ENCODE measurements at regions not wholly inside any gene's neighbourhood (a gene's known extent, or its start where the extent isn't known, plus 50 kb on each side); places are given as distances from the start of the nearest gene placed in this dataset.
A peak's percentile ranks its signal among the peaks of the same experiment; 100 is the strongest.

DNA sequence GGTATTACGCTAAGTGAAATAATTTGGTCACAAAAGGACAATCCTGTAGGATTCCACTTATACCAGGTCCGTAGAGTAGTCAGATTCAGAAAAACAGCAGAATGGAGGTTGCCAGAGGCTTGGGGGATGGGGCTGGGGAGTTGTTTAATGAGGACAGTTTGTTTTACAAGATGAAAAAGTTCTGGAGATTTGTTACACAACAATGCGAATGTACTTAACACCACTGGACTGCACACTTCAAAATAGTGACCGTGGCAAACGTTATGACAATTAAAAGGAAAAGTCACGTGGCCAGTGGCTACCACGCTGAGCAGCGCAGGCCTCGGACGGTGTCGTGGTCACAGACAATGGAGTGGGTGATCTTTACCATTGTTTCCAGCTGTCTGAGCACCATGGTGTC is 338.1 kb downstream of the SEC14L1 start:
- Histone ChIP-seq H3K36me3 (peaks cover 11 to 25% (median 22%) of the 10 kb centered on the region in 4 donors), H3K27ac (replicated peaks in 1 of 4) (peak overlapping the region; percentile 89 to 94 (median 92)), H3K27me3 (no peaks in the 10 kb centered on the region), H3K4me1 (peaks cover 70 to 100% (median 99%) of the 10 kb centered on the region in 4 donors), H3K4me3 (no peak overlapping the region), H3K9me3 (no peaks in the 10 kb centered on the region)
- TF ChIP-seq, protein P1, sequence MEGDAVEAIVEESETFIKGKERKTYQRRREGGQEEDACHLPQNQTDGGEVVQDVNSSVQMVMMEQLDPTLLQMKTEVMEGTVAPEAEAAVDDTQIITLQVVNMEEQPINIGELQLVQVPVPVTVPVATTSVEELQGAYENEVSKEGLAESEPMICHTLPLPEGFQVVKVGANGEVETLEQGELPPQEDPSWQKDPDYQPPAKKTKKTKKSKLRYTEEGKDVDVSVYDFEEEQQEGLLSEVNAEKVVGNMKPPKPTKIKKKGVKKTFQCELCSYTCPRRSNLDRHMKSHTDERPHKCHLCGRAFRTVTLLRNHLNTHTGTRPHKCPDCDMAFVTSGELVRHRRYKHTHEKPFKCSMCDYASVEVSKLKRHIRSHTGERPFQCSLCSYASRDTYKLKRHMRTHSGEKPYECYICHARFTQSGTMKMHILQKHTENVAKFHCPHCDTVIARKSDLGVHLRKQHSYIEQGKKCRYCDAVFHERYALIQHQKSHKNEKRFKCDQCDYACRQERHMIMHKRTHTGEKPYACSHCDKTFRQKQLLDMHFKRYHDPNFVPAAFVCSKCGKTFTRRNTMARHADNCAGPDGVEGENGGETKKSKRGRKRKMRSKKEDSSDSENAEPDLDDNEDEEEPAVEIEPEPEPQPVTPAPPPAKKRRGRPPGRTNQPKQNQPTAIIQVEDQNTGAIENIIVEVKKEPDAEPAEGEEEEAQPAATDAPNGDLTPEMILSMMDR (IDR thresholded peaks at IDR 0.05), result no peak
- TF ChIP-seq EP300 (IDR thresholded peaks at IDR 0.05), result peak; percentile 40
- no peak for TF ChIP-seq POLR2A (IDR thresholded peaks at IDR 0.05; ENCODE audit: low read depth)
- TF ChIP-seq POLR2AphosphoS5 (IDR thresholded peaks at IDR 0.05), result peak; percentile 43 to 50
- 75% methylated on average over 11 of the region's 11 CpGs for WGBS
- no peak for DNase-seq (ENCODE audit: extremely low spot score)
- intact Hi-C loops (cut with DNase I), result no loop called here

DNA sequence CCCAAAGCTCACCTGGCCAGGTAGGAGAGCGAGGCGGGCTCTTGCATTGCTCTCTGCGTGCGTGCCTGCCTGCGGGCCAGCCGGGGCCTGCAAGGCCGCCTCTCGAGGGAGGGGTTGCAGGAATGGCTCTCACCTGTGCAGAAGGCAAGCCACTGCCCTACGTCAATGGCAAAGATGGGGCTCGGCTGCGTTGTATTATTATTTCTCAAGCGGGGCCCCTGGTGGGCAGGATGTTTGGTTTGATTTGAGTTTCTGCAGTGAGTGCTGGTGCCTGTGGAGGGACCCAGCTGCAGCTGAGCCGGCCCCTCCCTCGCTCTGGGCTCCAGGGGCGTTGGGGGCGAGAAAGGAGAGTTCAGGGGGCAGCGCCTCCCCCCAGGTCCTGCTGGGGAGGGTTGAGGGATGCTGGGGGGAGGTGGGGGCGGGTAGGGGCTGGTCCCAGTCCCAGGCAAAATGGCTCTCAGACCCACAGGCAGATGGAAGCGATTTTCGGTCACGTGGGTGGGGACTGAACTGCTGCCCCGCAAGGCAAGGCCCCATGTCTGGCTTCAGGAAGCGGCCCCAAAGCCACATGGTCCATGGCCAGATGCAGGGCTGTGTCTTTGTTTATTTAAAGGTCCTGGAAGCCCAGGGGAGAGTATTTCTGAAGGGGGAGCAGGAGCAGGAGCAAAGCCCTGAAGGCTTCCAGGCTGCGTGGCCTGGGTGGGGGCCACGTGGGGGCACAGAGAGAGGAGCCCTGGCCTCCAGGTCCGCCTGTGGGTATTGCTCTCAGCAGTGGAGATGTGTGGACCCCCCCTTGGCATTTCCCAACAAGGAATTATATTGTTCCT is 338.8 kb downstream of the SEC14L1 start:
- peak overlapping the region; percentile 89 to 94 (median 92) for H3K27ac ChIP-seq (replicated peaks in 1 of 4)
- 56% methylated on average over 14 of the region's 26 CpGs for WGBS
- intact Hi-C loops (cut with DNase I), result no loop called here

DNA sequence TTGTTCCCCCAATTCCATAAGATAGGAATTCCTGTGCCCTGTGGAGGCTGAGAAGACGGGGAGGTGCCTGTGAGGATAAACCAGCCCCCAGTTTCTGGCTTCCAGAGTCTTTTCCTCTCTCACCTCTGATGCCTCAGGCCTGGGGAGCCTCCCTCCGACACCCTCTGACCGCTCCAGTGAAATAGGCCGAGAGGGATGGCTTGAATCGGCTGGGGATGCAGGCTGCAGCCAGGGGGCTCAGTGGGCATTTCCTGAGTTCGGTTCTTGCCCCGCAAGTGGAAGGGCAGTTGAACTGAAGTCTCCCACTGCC is 339.4 kb downstream of the SEC14L1 start:
- no peaks in the 10 kb centered on the region for H3K27me3 ChIP-seq
- H3K4me1 ChIP-seq, result peaks cover 57 to 90% (median 87%) of the 10 kb centered on the region in 4 donors
- no peak for DNase-seq (ENCODE audit: extremely low spot score)
- WGBS, result 76% methylated on average over 7 of the region's 7 CpGs
- intact Hi-C loops (cut with DNase I), result no loop called here
- peaks cover 11 to 25% (median 23%) of the 10 kb centered on the region in 4 donors for H3K36me3 ChIP-seq
- TF ChIP-seq POLR2AphosphoS5 (IDR thresholded peaks at IDR 0.05) (peak in 1 of 2 donors; percentile 0), EP300 (IDR thresholded peaks at IDR 0.05) (no peak)
- peak overlapping the region; percentile 89 to 94 (median 92) for H3K27ac ChIP-seq (replicated peaks in 1 of 4)
- no peaks in the 10 kb centered on the region for H3K9me3 ChIP-seq
- no peak overlapping the region for H3K4me3 ChIP-seq

More for the DNA sequence above, 338.8 kb downstream of the SEC14L1 start:
- Histone ChIP-seq H3K9me3 (no peaks in the 10 kb centered on the region), H3K36me3 (peaks cover 11 to 25% (median 23%) of the 10 kb centered on the region in 4 donors), H3K4me1 (peaks cover 63 to 96% (median 92%) of the 10 kb centered on the region in 4 donors), H3K27me3 (no peaks in the 10 kb centered on the region), H3K4me3 (no peak overlapping the region)
- no peak for DNase-seq (ENCODE audit: extremely low spot score)
- TF ChIP-seq POLR2AphosphoS5 (IDR thresholded peaks at IDR 0.05) (no peak), POLR2A (IDR thresholded peaks at IDR 0.05; ENCODE audit: low read depth) (no peak)

GRCh38 chr17:77480509-77481215 is 339.9 kb downstream of the SEC14L1 start:
- H3K36me3 ChIP-seq, result peaks cover 11 to 27% (median 23%) of the 10 kb centered on the region in 4 donors
- peak overlapping the region; percentile 89 to 94 (median 92) for H3K27ac ChIP-seq (replicated peaks in 1 of 4)
- TF ChIP-seq POLR2A (IDR thresholded peaks at IDR 0.05; ENCODE audit: low read depth), result no peak
- TF ChIP-seq POLR2AphosphoS5 (IDR thresholded peaks at IDR 0.05), result peak in 1 of 2 donors; percentile 1
- H3K27me3 ChIP-seq, result no peaks in the 10 kb centered on the region
- intact Hi-C loops (cut with DNase I), result no loop called here
- H3K4me1 ChIP-seq, result peaks cover 52 to 85% (median 82%) of the 10 kb centered on the region in 4 donors
- no peak overlapping the region for H3K4me3 ChIP-seq
- WGBS, result 80% methylated on average over 11 of the region's 25 CpGs
- no peaks in the 10 kb centered on the region for H3K9me3 ChIP-seq
- no peak for DNase-seq (ENCODE audit: extremely low spot score)

- WGBS, result 65% methylated on average over 18 of the region's 35 CpGs
- Histone ChIP-seq H3K9me3 (no peaks in the 10 kb centered on the region), H3K4me3 (no peak overlapping the region), H3K27me3 (no peaks in the 10 kb centered on the region), H3K27ac (replicated peaks in 1 of 4) (peak overlapping the region; percentile 89 to 94 (median 92)), H3K36me3 (peaks cover 11 to 33% (median 24%) of the 10 kb centered on the region in 4 donors), H3K4me1 (peaks cover 42 to 75% (median 71%) of the 10 kb centered on the region in 4 donors)
- intact Hi-C loops (cut with DNase I), result no loop called here
- TF ChIP-seq POLR2A (IDR thresholded peaks at IDR 0.05; ENCODE audit: low read depth), result no peak
- no peak for TF ChIP-seq POLR2AphosphoS5 (IDR thresholded peaks at IDR 0.05)
- TF ChIP-seq, protein P1 (IDR thresholded peaks at IDR 0.05), result no peak
- TF ChIP-seq EP300 (IDR thresholded peaks at IDR 0.05), result no peak
- no peak for DNase-seq (ENCODE audit: extremely low spot score)
Observed at GRCh38 chr17:77481476-77482374, 341.0 kb downstream of the SEC14L1 start.
